HL-60 (cell line): ENCODE measurements at regions not wholly inside any gene's neighbourhood (a gene's known extent, or its start where the extent isn't known, plus 50 kb on each side); places are given as distances from the start of the nearest gene placed in this dataset.

ENCODE experiments used
- POLR2AphosphoS5 ChIP-seq: IDR thresholded peaks from 2 replicates; pipeline ENCODE4 v1.6.1; 2012; ENCODE audit warnings: low read depth
- TF ChIP-seq, protein P1 (sequence below): IDR thresholded peaks from one replicate; pipeline ENCODE4 v1.5.1; 2011; ENCODE audit warnings: low read length, control low read depth, inconsistent platforms; ENCODE audit not compliant: insufficient read depth
- TF ChIP-seq, protein P2 (sequence below): IDR thresholded peaks from 2 replicates; pipeline ENCODE4 v1.6.1; 2012; ENCODE audit warnings: low read depth; ENCODE audit not compliant: insufficient replicate concordance

DNA sequence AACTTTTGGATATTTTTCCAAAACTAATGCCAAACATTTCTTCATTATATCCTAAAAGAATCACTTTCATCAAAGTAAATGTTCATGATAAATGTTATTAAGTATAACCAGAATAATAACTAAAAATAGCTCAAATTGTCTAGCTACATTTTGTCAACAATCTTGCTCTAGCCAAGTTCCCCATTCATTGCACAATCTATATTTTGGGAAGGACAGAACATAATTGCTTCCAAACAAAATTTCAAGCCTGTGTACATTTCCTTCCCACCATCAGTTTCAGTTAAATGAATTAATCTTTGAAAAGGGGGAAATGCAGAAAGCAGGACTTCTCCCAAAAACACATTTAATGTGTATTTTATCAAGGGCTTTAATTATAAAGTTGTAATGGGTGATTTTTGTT, 98.0 kb upstream of the PLEKHG7 start:
- TF ChIP-seq, protein P1, sequence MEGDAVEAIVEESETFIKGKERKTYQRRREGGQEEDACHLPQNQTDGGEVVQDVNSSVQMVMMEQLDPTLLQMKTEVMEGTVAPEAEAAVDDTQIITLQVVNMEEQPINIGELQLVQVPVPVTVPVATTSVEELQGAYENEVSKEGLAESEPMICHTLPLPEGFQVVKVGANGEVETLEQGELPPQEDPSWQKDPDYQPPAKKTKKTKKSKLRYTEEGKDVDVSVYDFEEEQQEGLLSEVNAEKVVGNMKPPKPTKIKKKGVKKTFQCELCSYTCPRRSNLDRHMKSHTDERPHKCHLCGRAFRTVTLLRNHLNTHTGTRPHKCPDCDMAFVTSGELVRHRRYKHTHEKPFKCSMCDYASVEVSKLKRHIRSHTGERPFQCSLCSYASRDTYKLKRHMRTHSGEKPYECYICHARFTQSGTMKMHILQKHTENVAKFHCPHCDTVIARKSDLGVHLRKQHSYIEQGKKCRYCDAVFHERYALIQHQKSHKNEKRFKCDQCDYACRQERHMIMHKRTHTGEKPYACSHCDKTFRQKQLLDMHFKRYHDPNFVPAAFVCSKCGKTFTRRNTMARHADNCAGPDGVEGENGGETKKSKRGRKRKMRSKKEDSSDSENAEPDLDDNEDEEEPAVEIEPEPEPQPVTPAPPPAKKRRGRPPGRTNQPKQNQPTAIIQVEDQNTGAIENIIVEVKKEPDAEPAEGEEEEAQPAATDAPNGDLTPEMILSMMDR: no peak
- TF ChIP-seq POLR2AphosphoS5: no peak
- TF ChIP-seq, protein P2, sequence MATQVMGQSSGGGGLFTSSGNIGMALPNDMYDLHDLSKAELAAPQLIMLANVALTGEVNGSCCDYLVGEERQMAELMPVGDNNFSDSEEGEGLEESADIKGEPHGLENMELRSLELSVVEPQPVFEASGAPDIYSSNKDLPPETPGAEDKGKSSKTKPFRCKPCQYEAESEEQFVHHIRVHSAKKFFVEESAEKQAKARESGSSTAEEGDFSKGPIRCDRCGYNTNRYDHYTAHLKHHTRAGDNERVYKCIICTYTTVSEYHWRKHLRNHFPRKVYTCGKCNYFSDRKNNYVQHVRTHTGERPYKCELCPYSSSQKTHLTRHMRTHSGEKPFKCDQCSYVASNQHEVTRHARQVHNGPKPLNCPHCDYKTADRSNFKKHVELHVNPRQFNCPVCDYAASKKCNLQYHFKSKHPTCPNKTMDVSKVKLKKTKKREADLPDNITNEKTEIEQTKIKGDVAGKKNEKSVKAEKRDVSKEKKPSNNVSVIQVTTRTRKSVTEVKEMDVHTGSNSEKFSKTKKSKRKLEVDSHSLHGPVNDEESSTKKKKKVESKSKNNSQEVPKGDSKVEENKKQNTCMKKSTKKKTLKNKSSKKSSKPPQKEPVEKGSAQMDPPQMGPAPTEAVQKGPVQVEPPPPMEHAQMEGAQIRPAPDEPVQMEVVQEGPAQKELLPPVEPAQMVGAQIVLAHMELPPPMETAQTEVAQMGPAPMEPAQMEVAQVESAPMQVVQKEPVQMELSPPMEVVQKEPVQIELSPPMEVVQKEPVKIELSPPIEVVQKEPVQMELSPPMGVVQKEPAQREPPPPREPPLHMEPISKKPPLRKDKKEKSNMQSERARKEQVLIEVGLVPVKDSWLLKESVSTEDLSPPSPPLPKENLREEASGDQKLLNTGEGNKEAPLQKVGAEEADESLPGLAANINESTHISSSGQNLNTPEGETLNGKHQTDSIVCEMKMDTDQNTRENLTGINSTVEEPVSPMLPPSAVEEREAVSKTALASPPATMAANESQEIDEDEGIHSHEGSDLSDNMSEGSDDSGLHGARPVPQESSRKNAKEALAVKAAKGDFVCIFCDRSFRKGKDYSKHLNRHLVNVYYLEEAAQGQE: no peak
